UCSD-AML1 (cell line): ENCODE measurements at regions not wholly inside any gene's neighbourhood (a gene's known extent, or its start where the extent isn't known, plus 50 kb on each side); places are given as distances from the start of the nearest gene placed in this dataset.
"Not testable (repeated sequence)": the region's sequence is repeated elsewhere in the genome, so short reads cannot be mapped to it uniquely, and the experiment has no call there.

Experiments used
- DNase-seq: peaks from one replicate; lab custom pipeline; 2025; ENCODE audit not compliant: unreplicated experiment; lab: John Stamatoyannopoulos, UW

GRCh38 chr11:49499117-49499516 lies 290.7 kb upstream of the FOLH1 start:
- DNase-seq, result no peak

GRCh38 chr11:49505231-49505630 lies 296.8 kb upstream of the FOLH1 start:
- no peak for DNase-seq

GRCh38 chr11:49526240-49526829 lies 317.9 kb upstream of the FOLH1 start:
- DNase-seq, result peak; percentile 7

GRCh38 chr11:49533204-49533603 lies 324.8 kb upstream of the FOLH1 start:
- DNase-seq, result no peak

- not testable (repeated sequence) for DNase-seq
Measured at GRCh38 chr11:49538927-49539326, 330.5 kb upstream of the FOLH1 start.

GRCh38 chr11:49558261-49558847 lies 350.0 kb upstream of the FOLH1 start:
- not testable (repeated sequence) for DNase-seq

GRCh38 chr11:49560593-49560992 lies 352.2 kb upstream of the FOLH1 start:
- DNase-seq, result not testable (repeated sequence)

GRCh38 chr11:49561240-49561880 lies 353.0 kb upstream of the FOLH1 start:
- not testable (repeated sequence) for DNase-seq

GRCh38 chr11:49562262-49562661 lies 353.9 kb upstream of the FOLH1 start:
- DNase-seq, result not testable (repeated sequence)

- DNase-seq, result not testable (repeated sequence)
Measured at GRCh38 chr11:49579492-49579891, 371.1 kb upstream of the FOLH1 start.

GRCh38 chr11:49585495-49585894 lies 366.7 kb upstream of the OR4C13 start:
- DNase-seq, result not testable (repeated sequence)

- DNase-seq, result not testable (repeated sequence)
Measured at GRCh38 chr11:49608892-49609291, 343.3 kb upstream of the OR4C13 start.

- DNase-seq, result not testable (repeated sequence)
Measured at GRCh38 chr11:49623872-49624271, 328.3 kb upstream of the OR4C13 start.

GRCh38 chr11:49670705-49671104 lies 281.5 kb upstream of the OR4C13 start:
- DNase-seq, result not testable (repeated sequence)

GRCh38 chr11:49702121-49702520 lies 250.1 kb upstream of the OR4C13 start:
- DNase-seq, result not testable (repeated sequence)

- not testable (repeated sequence) for DNase-seq
Measured at GRCh38 chr11:49750447-49750846, 201.7 kb upstream of the OR4C13 start.

- not testable (repeated sequence) for DNase-seq
Measured at GRCh38 chr11:49750960-49751359, 201.2 kb upstream of the OR4C13 start.

- DNase-seq, result not testable (repeated sequence)
Measured at GRCh38 chr11:49780791-49781190, 171.4 kb upstream of the OR4C13 start.

GRCh38 chr11:49782000-49782399 lies 170.2 kb upstream of the OR4C13 start:
- not testable (repeated sequence) for DNase-seq

GRCh38 chr11:49783841-49784240 lies 168.3 kb upstream of the OR4C13 start:
- not testable (repeated sequence) for DNase-seq

- not testable (repeated sequence) for DNase-seq
Measured at GRCh38 chr11:49789787-49790186, 162.4 kb upstream of the OR4C13 start.

- not testable (repeated sequence) for DNase-seq
Measured at GRCh38 chr11:49798206-49798837, 153.9 kb upstream of the OR4C13 start.
